VCaP (cell line): ENCODE measurements at regions not wholly inside any gene's neighbourhood (a gene's known extent, or its start where the extent isn't known, plus 50 kb on each side); places are given as distances from the start of the nearest gene placed in this dataset.

Source experiments
- H3K27ac ChIP-seq: fragments of 450-650 bp; 2 replicates; pipeline ENCODE4 v1.5.1; 2017
- TF ChIP-seq, protein P1 (sequence below): fragments of 450-650 bp; conservative IDR thresholded peaks from 2 replicates; pipeline ENCODE4 v1.5.1; 2017; ENCODE audit warnings: mild to moderate bottlenecking, moderate library complexity

DNA sequence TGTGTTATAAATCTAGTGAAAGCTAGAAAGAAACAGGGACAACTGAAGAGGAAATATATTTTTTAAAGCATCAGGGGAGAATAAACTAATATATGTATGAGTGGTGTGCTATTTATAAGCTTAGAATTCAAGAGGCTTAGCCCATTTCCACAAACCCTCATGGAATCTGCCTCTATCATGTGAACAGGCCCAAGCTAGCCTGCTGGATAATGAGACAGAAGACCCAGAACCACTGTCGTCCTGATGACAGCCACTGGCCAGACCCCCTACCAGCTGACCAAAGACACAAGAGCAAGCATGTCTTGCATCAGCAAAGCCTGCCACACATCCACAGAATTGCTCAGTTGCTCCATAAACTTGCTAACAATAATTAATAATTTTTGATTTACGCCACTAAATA is 382.3 kb upstream of the NXPH2 start:
- TF ChIP-seq, protein P1, sequence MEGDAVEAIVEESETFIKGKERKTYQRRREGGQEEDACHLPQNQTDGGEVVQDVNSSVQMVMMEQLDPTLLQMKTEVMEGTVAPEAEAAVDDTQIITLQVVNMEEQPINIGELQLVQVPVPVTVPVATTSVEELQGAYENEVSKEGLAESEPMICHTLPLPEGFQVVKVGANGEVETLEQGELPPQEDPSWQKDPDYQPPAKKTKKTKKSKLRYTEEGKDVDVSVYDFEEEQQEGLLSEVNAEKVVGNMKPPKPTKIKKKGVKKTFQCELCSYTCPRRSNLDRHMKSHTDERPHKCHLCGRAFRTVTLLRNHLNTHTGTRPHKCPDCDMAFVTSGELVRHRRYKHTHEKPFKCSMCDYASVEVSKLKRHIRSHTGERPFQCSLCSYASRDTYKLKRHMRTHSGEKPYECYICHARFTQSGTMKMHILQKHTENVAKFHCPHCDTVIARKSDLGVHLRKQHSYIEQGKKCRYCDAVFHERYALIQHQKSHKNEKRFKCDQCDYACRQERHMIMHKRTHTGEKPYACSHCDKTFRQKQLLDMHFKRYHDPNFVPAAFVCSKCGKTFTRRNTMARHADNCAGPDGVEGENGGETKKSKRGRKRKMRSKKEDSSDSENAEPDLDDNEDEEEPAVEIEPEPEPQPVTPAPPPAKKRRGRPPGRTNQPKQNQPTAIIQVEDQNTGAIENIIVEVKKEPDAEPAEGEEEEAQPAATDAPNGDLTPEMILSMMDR, result no peak
- no peak overlapping the region for H3K27ac ChIP-seq

DNA sequence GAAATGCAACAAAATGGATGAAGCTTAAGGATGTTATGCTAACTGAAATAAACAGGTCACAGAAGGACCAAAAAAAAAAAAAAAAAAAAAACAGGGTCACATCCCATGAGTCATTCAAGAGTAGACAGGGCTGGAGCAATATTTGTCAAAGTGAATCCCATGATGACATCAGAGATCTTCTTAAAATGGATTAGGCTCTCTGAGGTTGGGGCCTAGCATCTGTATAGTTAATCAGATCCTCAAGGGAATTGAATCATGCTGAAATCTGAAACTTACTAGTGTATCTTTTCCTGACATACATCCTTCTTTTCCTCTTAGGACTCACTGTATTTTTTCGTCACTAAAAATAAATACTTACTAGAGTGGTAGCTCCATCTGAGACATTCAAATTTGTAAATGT is 380.6 kb upstream of the NXPH2 start:
- no peak overlapping the region for H3K27ac ChIP-seq
- TF ChIP-seq, protein P1, result no peak

DNA sequence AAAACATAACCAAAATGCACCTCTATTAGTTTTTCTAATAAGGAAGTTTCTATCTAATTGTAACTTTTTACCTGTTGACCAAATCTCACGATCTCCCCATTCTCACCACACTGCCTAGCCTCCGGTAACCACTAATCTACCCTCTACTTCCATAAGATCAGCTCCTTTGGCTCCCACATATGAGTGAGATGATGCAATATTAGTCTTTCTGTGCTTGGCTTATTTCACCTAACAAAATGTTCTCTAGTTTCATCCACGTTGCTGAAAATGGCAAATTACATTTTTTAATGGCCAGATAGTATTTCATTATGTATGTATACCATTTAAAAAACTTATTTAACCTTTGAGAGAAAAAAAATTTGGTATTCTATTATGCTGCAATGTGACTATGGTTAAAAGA is 379.0 kb upstream of the NXPH2 start:
- no peak overlapping the region for H3K27ac ChIP-seq
- TF ChIP-seq, protein P1, result no peak

- no peak overlapping the region for H3K27ac ChIP-seq
- TF ChIP-seq, protein P1, result no peak
Measured at GRCh38 chr2:139156730-139157129, 376.5 kb upstream of the NXPH2 start.

GRCh38 chr2:139155991-139156390 is 375.8 kb upstream of the NXPH2 start:
- H3K27ac ChIP-seq, result no peak overlapping the region
- TF ChIP-seq, protein P1, result no peak

DNA sequence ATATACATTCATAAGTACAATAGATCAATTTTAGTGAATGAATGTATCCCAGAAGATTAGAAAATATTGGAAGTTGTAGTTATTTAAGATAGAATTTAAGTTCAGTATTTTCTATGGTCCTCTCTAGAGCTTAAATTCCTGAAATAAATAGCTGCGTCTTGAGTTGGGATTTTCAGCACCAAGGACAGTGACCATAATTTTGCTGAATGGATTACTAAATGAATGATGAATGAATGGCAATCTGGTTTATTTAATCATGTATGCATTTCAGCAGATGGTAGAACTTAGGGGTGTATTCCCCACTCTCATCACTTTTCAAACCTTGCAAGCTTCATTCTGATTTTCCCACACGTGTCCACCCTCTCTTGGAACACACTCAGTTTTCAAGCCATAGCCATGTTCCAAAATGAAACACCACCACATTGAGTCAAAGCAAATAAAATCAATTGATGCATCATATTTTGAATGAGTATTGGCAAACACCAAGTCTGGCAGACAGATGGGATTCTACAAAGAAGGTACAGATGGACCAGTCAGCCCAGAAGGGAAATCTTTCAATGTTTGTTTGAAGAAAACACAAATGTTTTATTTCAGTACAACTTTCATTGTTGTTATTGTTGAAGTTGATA is 362.2 kb upstream of the NXPH2 start:
- TF ChIP-seq, protein P1, result no peak
- no peak overlapping the region for H3K27ac ChIP-seq

- TF ChIP-seq, protein P1, result no peak
- no peak overlapping the region for H3K27ac ChIP-seq
Measured at GRCh38 chr2:139124271-139124670, 344.1 kb upstream of the NXPH2 start.
